ENCODE measurements at regions not wholly inside any gene's neighbourhood (a gene's known extent, or its start where the extent isn't known, plus 50 kb on each side); places are given as distances from the start of the nearest gene placed in this dataset.
"Not testable (repeated sequence)": the region's sequence is repeated elsewhere in the genome, so short reads cannot be mapped to it uniquely, and the experiment has no call there.

DNA sequence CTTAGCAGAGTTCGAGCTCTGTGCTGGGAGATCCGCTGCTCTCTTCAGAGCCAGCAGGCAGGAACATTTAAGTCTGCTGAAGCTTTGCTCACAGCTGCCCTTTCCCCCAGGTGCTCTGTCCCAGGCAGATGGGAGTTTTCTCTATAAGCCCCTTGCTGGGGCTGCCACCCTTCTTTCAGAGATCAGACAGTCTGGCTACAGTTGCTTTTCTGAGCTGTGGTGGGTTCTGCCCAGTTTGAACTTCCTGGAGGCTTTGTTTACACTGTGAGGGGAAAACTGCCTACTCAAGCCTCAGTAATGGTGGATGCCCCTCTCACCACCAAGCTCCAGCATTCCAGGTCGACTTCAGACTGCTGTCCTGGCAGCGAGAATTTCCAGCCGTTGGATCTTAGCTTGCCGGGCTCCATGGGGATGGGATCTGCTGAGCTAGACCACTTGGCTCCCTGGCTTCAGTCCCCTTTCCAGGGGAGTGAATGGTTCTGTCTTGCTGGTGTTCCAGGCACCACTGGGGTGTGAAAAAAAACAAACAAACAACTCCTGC is 222.7 kb downstream of the UTRN start:
- H3K4me3 Mint-ChIP-seq, DNase-seq, H3K4me1 Mint-ChIP-seq, H3K27ac Mint-ChIP-seq, CTCF ChIA-PET, H3K27me3 Mint-ChIP-seq: not testable (repeated sequence)
- H3K9me3 Mint-ChIP-seq = peaks cover 30% of the 10 kb centered on the region
- H3K36me3 Mint-ChIP-seq (ENCODE audit: low read depth) = peaks cover 62% of the 10 kb centered on the region
- POLR2A ChIA-PET = interaction anchor here (0.6 kb wide), 1 partner anchor 15 kb away, joined by 3 read pairs; no protein-coding TSS in a partner anchor

DNA sequence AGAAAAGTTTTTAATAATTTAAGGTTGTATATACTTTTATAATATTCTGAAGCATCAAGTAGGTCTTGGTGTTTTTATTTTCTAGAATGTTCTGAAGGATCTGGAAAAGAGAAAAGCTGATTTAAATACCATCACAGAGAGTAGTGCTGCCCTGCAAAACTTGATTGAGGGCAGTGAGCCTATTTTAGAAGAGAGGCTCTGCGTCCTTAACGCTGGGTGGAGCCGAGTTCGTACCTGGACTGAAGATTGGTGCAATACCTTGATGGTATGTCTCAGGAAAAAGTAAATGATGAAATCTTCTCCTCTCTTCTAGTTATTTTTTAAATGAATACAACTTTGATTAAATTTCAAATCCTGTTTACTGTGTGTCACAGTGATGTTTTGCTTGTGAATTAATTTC is 225.7 kb downstream of the UTRN start:
- no peak for DNase-seq
- Mint-ChIP-seq H3K27me3 (no peaks in the 10 kb centered on the region), H3K36me3 (ENCODE audit: low read depth) (peaks cover 59% of the 10 kb centered on the region), H3K27ac (no peak overlapping the region), H3K4me3 (no peak overlapping the region), H3K9me3 (peaks cover 8% of the 10 kb centered on the region), H3K4me1 (no peaks in the 10 kb centered on the region)
- POLR2A ChIA-PET = interaction anchor here (1.1 kb wide), 1 partner anchor 18 kb away, joined by 3 read pairs; no protein-coding TSS in a partner anchor
- CTCF ChIA-PET = interaction anchor here (1.0 kb wide), 1 partner anchor 29 kb away, joined by 3 read pairs; no protein-coding TSS in a partner anchor

DNA sequence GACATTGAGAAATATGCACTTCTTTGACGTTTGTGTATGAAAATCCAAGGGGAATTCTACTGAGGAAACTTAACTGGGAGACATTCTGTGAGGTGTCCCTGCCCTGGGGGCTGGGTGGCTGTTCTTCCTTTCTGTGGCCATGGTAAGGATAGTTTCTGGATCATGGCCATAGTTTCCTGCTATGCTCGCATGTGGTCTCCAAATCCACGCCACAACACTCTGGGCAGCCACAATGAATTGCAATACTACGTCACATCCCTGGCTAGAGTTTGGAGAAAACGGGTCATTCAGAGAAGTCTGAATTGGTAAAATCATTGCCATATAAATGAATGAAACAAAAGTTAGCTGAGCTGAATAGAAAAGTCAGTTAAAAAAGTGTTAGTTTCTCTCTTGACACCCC is 230.6 kb downstream of the UTRN start:
- ChIA-PET POLR2A (no interaction called here), CTCF (no interaction called here)
- Mint-ChIP-seq H3K27ac (no peak overlapping the region), H3K4me3 (no peak overlapping the region), H3K36me3 (ENCODE audit: low read depth) (peaks cover 64% of the 10 kb centered on the region), H3K27me3 (no peaks in the 10 kb centered on the region), H3K9me3 (no peaks in the 10 kb centered on the region), H3K4me1 (no peaks in the 10 kb centered on the region)
- no peak for DNase-seq

DNA sequence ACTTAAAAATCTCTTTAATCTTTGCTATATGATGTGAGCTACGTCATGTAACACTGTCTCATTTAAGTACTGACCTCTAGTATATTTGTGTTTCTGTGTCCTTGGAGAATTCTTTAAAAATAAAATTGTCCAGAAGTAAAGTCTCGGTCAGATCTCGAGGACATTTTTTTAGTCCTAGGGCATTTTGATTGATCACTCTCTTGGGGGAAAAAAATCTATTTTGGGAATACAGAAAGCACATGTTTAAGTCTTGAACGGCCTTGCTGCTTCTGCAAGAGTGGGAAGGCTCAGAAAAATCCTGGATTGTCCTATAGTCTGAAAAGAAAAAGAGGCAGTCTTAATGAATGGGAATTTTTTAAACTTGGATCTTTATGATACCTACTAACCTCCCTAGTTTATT is 234.3 kb downstream of the UTRN start:
- no peak for DNase-seq
- peaks cover 72% of the 10 kb centered on the region for H3K36me3 Mint-ChIP-seq (ENCODE audit: low read depth)
- H3K27me3 Mint-ChIP-seq = no peaks in the 10 kb centered on the region
- no peaks in the 10 kb centered on the region for H3K4me1 Mint-ChIP-seq
- H3K4me3 Mint-ChIP-seq = no peak overlapping the region
- no peaks in the 10 kb centered on the region for H3K9me3 Mint-ChIP-seq
- CTCF ChIA-PET = no interaction called here
- POLR2A ChIA-PET = no interaction called here
- H3K27ac Mint-ChIP-seq = no peak overlapping the region

DNA sequence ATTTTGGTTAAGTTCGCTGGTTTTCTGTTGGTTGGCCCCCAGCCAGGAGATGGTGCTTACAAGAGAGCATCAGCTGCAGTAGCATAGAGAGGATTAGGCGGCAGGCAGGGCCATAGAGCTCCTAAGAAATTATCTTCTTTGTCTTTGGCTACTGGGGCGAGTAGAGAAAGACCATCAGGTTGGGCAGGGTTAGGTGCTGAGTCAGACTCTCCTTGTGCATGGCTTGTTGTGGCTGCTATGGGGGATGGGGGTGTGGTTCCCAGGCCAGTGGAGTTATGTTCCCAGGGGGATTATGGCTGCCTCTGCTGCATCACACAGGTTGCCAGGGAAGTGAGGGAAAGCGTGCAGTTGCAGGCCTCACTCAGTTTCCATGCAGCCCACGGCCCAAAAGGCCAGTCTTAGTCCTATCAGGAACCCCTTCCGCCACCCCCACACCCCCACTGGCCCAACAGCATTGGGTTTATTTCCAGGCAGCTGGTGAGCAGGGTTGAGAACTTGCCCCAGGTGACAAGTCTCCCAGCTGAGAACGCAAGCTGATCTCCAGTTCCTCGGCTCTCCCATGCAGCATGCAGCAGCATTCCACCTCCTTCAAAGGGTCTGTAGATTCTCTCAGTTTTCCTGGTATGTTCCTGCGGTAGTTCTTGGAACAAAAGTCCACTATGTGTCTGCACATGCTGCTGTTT is 243.7 kb downstream of the UTRN start:
- DNase-seq = no peak
- peaks cover 6% of the 10 kb centered on the region for H3K9me3 Mint-ChIP-seq
- H3K27me3 Mint-ChIP-seq = no peaks in the 10 kb centered on the region
- peaks cover 83% of the 10 kb centered on the region for H3K36me3 Mint-ChIP-seq (ENCODE audit: low read depth)
- CTCF ChIA-PET = no interaction called here
- POLR2A ChIA-PET = interaction anchor here (1.0 kb wide), 1 partner anchor 18 kb away, joined by 3 read pairs; no protein-coding TSS in a partner anchor
- H3K4me1 Mint-ChIP-seq = peaks cover 1% of the 10 kb centered on the region
- no peak overlapping the region for H3K4me3 Mint-ChIP-seq
- no peak overlapping the region for H3K27ac Mint-ChIP-seq

DNA sequence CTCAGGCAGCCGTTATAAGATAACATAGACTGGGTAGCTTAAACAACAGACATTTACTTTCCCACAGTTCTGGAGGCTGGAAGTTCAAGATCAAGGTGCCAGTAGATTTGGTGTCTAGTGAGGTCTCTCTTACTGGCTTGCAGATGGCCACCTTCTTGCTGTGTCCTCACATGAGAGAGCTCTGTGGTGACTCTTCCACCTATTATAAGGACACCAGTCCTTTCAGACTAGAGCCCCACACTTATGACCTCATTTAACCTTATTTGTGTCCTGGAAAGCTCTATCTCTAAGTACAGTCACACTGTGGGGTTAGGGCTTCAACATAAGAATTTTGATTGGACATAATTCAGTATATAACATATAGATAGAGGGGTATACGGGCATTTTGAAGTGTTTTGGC is 245.0 kb downstream of the UTRN start:
- no peak for DNase-seq
- Mint-ChIP-seq H3K4me3 (no peak overlapping the region), H3K9me3 (peaks cover 6% of the 10 kb centered on the region), H3K36me3 (ENCODE audit: low read depth) (peaks cover 84% of the 10 kb centered on the region), H3K4me1 (peaks cover 1% of the 10 kb centered on the region), H3K27me3 (no peaks in the 10 kb centered on the region), H3K27ac (no peak overlapping the region)
- ChIA-PET CTCF (no interaction called here), POLR2A (no interaction called here)

DNA sequence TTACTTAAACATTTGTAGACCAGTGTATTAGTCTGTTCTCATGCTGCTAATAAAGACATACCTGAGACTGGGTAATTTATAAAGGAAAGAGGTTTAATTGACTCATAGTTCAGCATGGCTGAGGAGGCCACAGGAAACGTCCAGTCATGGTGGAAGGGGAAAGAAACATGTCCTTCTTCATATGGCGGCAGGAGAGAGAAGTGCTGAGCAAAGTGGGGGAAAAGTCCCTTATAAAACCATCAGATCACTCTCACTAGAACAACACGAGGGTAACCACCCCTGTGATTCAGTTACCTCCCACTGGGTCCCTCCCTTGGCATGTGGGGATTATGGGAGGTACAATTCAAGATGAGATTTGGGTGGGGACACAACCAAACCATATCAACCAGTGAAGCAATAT is 247.1 kb downstream of the UTRN start:
- H3K4me1 Mint-ChIP-seq, POLR2A ChIA-PET, H3K27ac Mint-ChIP-seq, DNase-seq, CTCF ChIA-PET, H3K4me3 Mint-ChIP-seq, H3K9me3 Mint-ChIP-seq, H3K27me3 Mint-ChIP-seq: not testable (repeated sequence)
- H3K36me3 Mint-ChIP-seq (ENCODE audit: low read depth) = peaks cover 71% of the 10 kb centered on the region

DNA sequence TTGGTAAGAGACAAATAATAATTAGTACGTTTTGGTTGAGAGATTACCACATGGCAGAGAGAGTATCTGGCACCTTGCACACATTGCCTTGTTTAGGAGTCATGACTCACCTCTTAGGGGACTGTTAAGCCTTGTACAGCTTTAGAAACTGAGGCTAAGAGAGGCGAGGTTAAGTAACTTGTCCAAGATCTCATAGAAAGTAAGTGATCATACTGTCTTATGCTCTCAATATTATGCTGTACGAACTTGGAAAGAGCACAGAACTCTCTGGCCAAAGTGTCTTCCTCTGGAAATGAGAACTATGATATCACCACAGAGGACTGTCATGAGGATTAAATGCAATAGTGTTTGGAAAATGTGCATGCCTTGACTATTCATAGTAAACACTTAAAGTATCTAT is 249.0 kb downstream of the UTRN start:
- no peak for DNase-seq
- Mint-ChIP-seq H3K36me3 (ENCODE audit: low read depth) (peaks cover 59% of the 10 kb centered on the region), H3K9me3 (peaks cover 6% of the 10 kb centered on the region), H3K27me3 (no peaks in the 10 kb centered on the region), H3K4me1 (peaks cover 4% of the 10 kb centered on the region), H3K4me3 (no peak overlapping the region), H3K27ac (no peak overlapping the region)
- ChIA-PET POLR2A (no interaction called here), CTCF (no interaction called here)

DNA sequence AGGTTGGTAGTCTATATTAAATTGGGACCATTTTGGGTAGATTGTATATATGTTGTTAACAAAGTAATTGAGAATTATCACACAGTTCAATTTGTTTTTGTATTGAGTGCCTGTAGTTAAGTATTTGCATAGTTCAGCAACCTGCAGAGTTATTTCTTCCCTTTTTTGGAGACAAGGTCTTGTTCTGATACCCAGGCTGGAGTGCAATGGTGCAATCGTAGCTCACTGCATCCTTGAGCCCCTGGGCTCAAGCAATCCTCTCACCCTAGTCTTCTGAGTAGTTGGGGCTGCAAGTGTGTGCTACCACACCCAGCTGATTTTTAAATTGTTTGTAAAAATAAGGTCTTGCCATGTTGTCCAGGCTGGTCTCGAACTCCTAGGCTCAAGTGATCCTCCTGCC is 250.5 kb downstream of the UTRN start:
- CTCF ChIA-PET = no interaction called here

DNA sequence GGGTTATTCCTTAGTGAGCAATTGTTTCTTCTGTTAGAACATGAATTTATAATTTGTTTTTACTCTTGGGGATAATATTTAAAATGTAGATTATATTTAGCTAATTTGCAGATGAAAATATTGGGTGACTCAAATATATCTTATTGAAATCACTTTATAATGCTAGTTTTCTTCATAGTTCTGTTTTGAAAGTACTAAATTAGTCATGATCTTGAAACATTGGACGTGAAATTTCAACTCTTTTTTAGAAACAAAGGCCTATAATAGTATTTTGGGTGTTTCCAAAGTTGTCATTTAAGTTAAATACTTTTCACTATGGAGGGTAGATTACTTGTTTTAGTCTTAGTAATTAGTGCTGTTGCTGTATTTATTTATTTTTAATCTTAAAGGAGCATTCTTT is 250.9 kb downstream of the UTRN start:
- no peak for DNase-seq
- Mint-ChIP-seq H3K4me1 (peaks cover 4% of the 10 kb centered on the region), H3K9me3 (peaks cover 3% of the 10 kb centered on the region), H3K27me3 (no peaks in the 10 kb centered on the region), H3K4me3 (no peak overlapping the region), H3K36me3 (ENCODE audit: low read depth) (peaks cover 54% of the 10 kb centered on the region), H3K27ac (no peak overlapping the region)
- POLR2A ChIA-PET = no interaction called here
- CTCF ChIA-PET = no interaction called here

More for the DNA sequence above, 250.5 kb downstream of the UTRN start:
- Mint-ChIP-seq H3K27me3 (no peaks in the 10 kb centered on the region), H3K4me3 (no peak overlapping the region), H3K4me1 (peaks cover 4% of the 10 kb centered on the region), H3K9me3 (peaks cover 4% of the 10 kb centered on the region), H3K27ac (no peak overlapping the region), H3K36me3 (ENCODE audit: low read depth) (peaks cover 54% of the 10 kb centered on the region)
- POLR2A ChIA-PET = no interaction called here
- no peak for DNase-seq

DNA sequence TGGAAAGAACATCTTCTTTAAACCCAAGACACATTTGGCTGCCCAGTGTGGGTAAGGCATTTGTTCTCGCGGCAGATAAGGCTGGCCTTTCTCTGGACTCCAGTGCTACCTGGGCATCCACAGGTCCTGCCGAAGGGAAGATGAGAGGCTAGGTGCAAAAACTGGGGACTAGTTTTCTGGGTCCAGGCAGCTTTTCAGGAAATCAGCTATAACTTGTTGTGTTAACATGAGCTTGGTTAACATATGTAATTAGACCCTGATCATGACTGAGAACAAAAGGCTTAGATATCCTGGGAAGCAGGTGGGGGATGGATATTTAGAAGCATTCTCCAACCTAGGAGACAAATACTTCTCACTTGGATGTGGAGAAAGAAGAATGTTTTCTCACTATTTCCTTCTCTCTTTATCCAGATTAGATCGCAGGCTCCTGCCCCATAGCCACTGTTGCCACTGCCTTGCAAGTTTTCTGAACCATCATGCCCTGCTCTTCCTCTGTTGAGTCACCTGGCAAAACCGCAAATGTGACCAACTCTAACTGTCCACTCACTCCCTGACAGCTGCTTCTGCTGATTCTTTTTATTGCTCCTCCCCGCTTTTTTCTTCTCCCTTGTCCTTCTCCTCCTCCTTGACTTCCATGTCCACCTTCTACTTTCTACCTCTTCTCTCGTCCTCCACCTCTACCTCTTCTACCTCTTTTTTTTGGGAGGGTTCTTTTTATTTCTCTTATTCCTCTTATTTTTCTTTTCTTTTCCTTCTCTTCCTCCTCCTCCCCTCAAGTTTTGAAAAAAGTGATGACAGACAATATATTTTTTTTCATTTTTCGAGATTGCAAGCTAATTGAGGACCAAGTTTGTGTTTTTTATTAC is 258.1 kb downstream of the UTRN start:
- H3K9me3 Mint-ChIP-seq = peaks cover 2% of the 10 kb centered on the region
- H3K4me1 Mint-ChIP-seq = peaks cover 32% of the 10 kb centered on the region
- H3K4me3 Mint-ChIP-seq = no peak overlapping the region
- CTCF ChIA-PET = interaction anchor here (1.4 kb wide), 1 partner anchor 16 kb away, joined by 3 read pairs; no protein-coding TSS in a partner anchor
- POLR2A ChIA-PET = no interaction called here
- H3K27me3 Mint-ChIP-seq = no peaks in the 10 kb centered on the region
- DNase-seq = no peak
- H3K27ac Mint-ChIP-seq = no peak overlapping the region
- peaks cover 69% of the 10 kb centered on the region for H3K36me3 Mint-ChIP-seq (ENCODE audit: low read depth)

DNA sequence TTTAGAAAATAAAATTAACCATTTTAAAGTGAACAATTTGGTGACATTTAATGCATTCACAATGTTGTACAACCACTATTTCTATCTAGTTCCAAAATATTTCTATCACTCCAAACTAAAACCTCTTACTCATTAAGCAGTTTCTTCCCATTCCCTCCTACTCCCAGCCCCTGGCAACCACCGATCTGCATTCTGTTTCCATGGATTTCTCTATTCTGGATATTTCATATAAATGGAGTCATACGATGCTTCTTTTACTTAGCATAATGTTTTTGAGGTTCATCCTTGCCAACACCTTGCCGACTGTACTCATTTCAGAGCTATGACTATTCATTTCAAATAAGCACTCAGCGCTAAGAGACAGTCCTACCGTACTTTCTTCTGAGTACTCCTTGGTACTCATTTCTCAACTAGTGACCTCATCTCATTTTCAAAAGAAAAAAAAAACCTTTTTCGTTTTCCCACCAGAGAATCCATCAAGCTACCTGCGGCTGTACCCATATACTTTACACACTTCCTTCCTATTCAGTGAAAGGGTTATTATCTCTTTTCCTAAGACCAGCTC is 259.2 kb downstream of the UTRN start:
- H3K4me3 Mint-ChIP-seq = no peak overlapping the region
- ChIA-PET CTCF (interaction anchor here (1.4 kb wide), 1 partner anchor 17 kb away, joined by 3 read pairs; no protein-coding TSS in a partner anchor), POLR2A (no interaction called here)
- H3K4me1 Mint-ChIP-seq = peaks cover 32% of the 10 kb centered on the region
- H3K27ac Mint-ChIP-seq = no peak overlapping the region
- no peak for DNase-seq
- peaks cover 75% of the 10 kb centered on the region for H3K36me3 Mint-ChIP-seq (ENCODE audit: low read depth)
- H3K9me3 Mint-ChIP-seq = peaks cover 2% of the 10 kb centered on the region
- no peaks in the 10 kb centered on the region for H3K27me3 Mint-ChIP-seq

DNA sequence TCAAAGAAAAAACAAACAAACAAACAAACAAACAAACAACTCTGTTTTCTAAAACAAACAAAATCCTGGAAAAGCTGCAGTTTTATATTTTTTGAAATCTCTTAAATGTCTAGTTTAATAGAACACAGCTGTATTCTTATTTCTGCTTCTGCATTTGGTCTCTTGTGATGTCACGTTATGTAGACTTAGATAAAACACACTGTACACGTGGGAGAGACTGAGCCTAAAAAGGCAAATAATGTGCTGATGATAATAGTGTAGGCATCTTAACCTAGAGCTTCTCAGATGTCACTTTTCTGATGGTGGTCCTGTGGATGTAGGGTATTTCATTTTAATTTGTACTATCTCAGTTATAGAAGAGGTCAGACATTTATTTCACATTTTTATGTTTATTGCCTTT is 261.7 kb downstream of the UTRN start:
- H3K9me3 Mint-ChIP-seq = peaks cover 2% of the 10 kb centered on the region
- H3K27ac Mint-ChIP-seq = no peak overlapping the region
- peaks cover 32% of the 10 kb centered on the region for H3K4me1 Mint-ChIP-seq
- POLR2A ChIA-PET = no interaction called here
- H3K27me3 Mint-ChIP-seq = no peaks in the 10 kb centered on the region
- peaks cover 82% of the 10 kb centered on the region for H3K36me3 Mint-ChIP-seq (ENCODE audit: low read depth)
- no peak overlapping the region for H3K4me3 Mint-ChIP-seq
- CTCF ChIA-PET = no interaction called here
- no peak for DNase-seq

Measured in activated CD4-positive, alpha-beta memory T cell treated with anti-CD3 and anti-CD28 coated beads, Interleukin-2, amount 10 ng/mL, durations not matched to agents 7 days and 5 days (primary cell).